ENCODE measurements at regions not wholly inside any gene's neighbourhood (a gene's known extent, or its start where the extent isn't known, plus 50 kb on each side); places are given as distances from the start of the nearest gene placed in this dataset.

GRCh38 chr18:6644836-6645627 is 84.5 kb upstream of the ARHGAP28 start:
- no peak for TF ChIP-seq CTCF (IDR thresholded peaks at IDR 0.05; ENCODE audit: insufficient read depth, low read length, poor library complexity, severe bottlenecking)
- no peaks in the 10 kb centered on the region for H3K36me3 ChIP-seq (ENCODE audit: control insufficient read depth, insufficient read depth, low read length)
- no peaks in the 10 kb centered on the region for H3K27me3 ChIP-seq (replicated peaks; ENCODE audit: control insufficient read depth, insufficient read depth, low read length)
- no peak overlapping the region for H3K4me3 ChIP-seq (replicated peaks; ENCODE audit: low read depth, low read length)
- no peak for DNase-seq (ENCODE audit: extremely low read depth, insufficient read length)

GRCh38 chr18:6646801-6647200 is 82.7 kb upstream of the ARHGAP28 start:
- no peak for DNase-seq (ENCODE audit: extremely low read depth, insufficient read length)
- no peaks in the 10 kb centered on the region; the same call in 1 of the 2 replicates for H3K27me3 ChIP-seq (replicated peaks; ENCODE audit: control insufficient read depth, insufficient read depth, low read length)
- TF ChIP-seq CTCF (IDR thresholded peaks at IDR 0.05; ENCODE audit: insufficient read depth, low read length, poor library complexity, severe bottlenecking) = no peak
- H3K36me3 ChIP-seq (ENCODE audit: control insufficient read depth, insufficient read depth, low read length) = no peaks in the 10 kb centered on the region
- no peak overlapping the region for H3K4me3 ChIP-seq (replicated peaks; ENCODE audit: low read depth, low read length)

GRCh38 chr18:6648581-6648980 is 80.9 kb upstream of the ARHGAP28 start:
- Histone ChIP-seq H3K36me3 (ENCODE audit: control insufficient read depth, insufficient read depth, low read length) (no peaks in the 10 kb centered on the region), H3K27me3 (replicated peaks; ENCODE audit: control insufficient read depth, insufficient read depth, low read length) (no peaks in the 10 kb centered on the region; the same call in 1 of the 2 replicates), H3K4me3 (replicated peaks; ENCODE audit: low read depth, low read length) (no peak overlapping the region)
- TF ChIP-seq CTCF (IDR thresholded peaks at IDR 0.05; ENCODE audit: insufficient read depth, low read length, poor library complexity, severe bottlenecking) = no peak
- DNase-seq (ENCODE audit: extremely low read depth, insufficient read length) = no peak

- Histone ChIP-seq H3K27me3 (replicated peaks; ENCODE audit: control insufficient read depth, insufficient read depth, low read length) (no peaks in the 10 kb centered on the region; the same call in 1 of the 2 replicates), H3K36me3 (ENCODE audit: control insufficient read depth, insufficient read depth, low read length) (no peaks in the 10 kb centered on the region), H3K4me3 (replicated peaks; ENCODE audit: low read depth, low read length) (no peak overlapping the region)
- no peak for TF ChIP-seq CTCF (IDR thresholded peaks at IDR 0.05; ENCODE audit: insufficient read depth, low read length, poor library complexity, severe bottlenecking)
- no peak for DNase-seq (ENCODE audit: extremely low read depth, insufficient read length)
Measured at GRCh38 chr18:6649421-6650126, 79.9 kb upstream of the ARHGAP28 start.

- DNase-seq (ENCODE audit: extremely low read depth, insufficient read length) = no peak
- TF ChIP-seq CTCF (IDR thresholded peaks at IDR 0.05; ENCODE audit: insufficient read depth, low read length, poor library complexity, severe bottlenecking) = no peak
- no peaks in the 10 kb centered on the region; the same call in 1 of the 2 replicates for H3K27me3 ChIP-seq (replicated peaks; ENCODE audit: control insufficient read depth, insufficient read depth, low read length)
Measured at GRCh38 chr18:6650127-6650507, 79.4 kb upstream of the ARHGAP28 start.

More at GRCh38 chr18:6650127-6650507, 79.4 kb upstream of the ARHGAP28 start:
- H3K36me3 ChIP-seq (ENCODE audit: control insufficient read depth, insufficient read depth, low read length) = no peaks in the 10 kb centered on the region
- H3K4me3 ChIP-seq (replicated peaks; ENCODE audit: low read depth, low read length) = no peak overlapping the region

Data from GM06990 (cell line).